Neural progenitor cell (in vitro differentiated cells): ENCODE measurements at regions not wholly inside any gene's neighbourhood (a gene's known extent, or its start where the extent isn't known, plus 50 kb on each side); places are given as distances from the start of the nearest gene placed in this dataset.

Experiments
- DNase-seq: peaks from one replicate; pipeline ENCODE4 v3.0.0-alpha.2; 2016; ENCODE audit warnings: low spot score
- H2AFZ ChIP-seq: fragments of 200-600 bp; sonication (generic); replicated peaks from 2 replicates; pipeline ENCODE4 v1.6.1; 2016; ENCODE audit warnings: antibody characterized with exemption
- H3F3A ChIP-seq: fragments of 200-600 bp; sonication (generic); 2 replicates; pipeline ENCODE4 v1.6.1; 2016; ENCODE audit warnings: antibody characterized with exemption, low read depth
- H3K27ac ChIP-seq: fragments of 200-600 bp; sonication (generic); 2 replicates; pipeline ENCODE4 v1.5.1; 2016; ENCODE audit warnings: mild to moderate bottlenecking
- H3K27me3 ChIP-seq: fragments of 200-600 bp; sonication (generic); 2 replicates; pipeline ENCODE4 v1.6.1; 2016; ENCODE audit warnings: mild to moderate bottlenecking, moderate library complexity
- H3K36me3 ChIP-seq: fragments of 200-600 bp; sonication (generic); 2 replicates; pipeline ENCODE4 v1.5.1; 2016
- H3K4me1 ChIP-seq: fragments of 200-600 bp; sonication (generic); 2 replicates; pipeline ENCODE4 v1.6.1; 2016; ENCODE audit warnings: mixed run types
- H3K4me2 ChIP-seq: fragments of 200-600 bp; sonication (generic); 2 replicates; pipeline ENCODE4 v1.6.1; 2016
- H3K4me3 ChIP-seq: fragments of 200-600 bp; sonication (generic); 2 replicates; pipeline ENCODE4 v1.5.1; 2016
- H3K79me2 ChIP-seq: fragments of 200-600 bp; sonication (generic); 2 replicates; pipeline ENCODE4 v1.6.1; 2016; ENCODE audit warnings: low read depth
- H3K9ac ChIP-seq: fragments of 200-600 bp; sonication (generic); 2 replicates; pipeline ENCODE4 v1.6.1; 2016
- H3K9me3 ChIP-seq: fragments of 200-600 bp; sonication (generic); 2 replicates; pipeline ENCODE4 v1.5.1; 2016; ENCODE audit warnings: low read depth
- H4K20me1 ChIP-seq: fragments of 200-600 bp; sonication (generic); 2 replicates; pipeline ENCODE4 v1.6.1; 2016; ENCODE audit warnings: low read depth
- H3K27ac Mint-ChIP-seq: 3 replicates; pipeline ENCODE4 v1.8.0; 2021; ENCODE audit warnings: mixed read lengths
- H3K27me3 Mint-ChIP-seq: 2 replicates; pipeline ENCODE4 v1.8.0; 2022; ENCODE audit warnings: low read depth, mild to moderate bottlenecking, inconsistent platforms, moderate library complexity, mixed read lengths; ENCODE audit not compliant: insufficient read depth
- H3K36me3 Mint-ChIP-seq: 3 replicates; pipeline ENCODE4 v1.8.0; 2021; ENCODE audit warnings: mixed read lengths
- H3K4me1 Mint-ChIP-seq: 3 replicates; pipeline ENCODE4 v1.8.0; 2021; ENCODE audit warnings: mixed read lengths
- H3K4me3 Mint-ChIP-seq: 3 replicates; pipeline ENCODE4 v1.8.0; 2021; ENCODE audit warnings: mild to moderate bottlenecking, moderate library complexity, mixed read lengths
- H3K9me3 Mint-ChIP-seq: 3 replicates; pipeline ENCODE4 v1.8.0; 2020; ENCODE audit warnings: mixed read lengths
- EZH2 ChIP-seq: fragments of 200-600 bp; sonication (generic); IDR thresholded peaks from 2 replicates; pipeline ENCODE4 v1.6.1; 2017; ENCODE audit warnings: antibody characterized with exemption, mild to moderate bottlenecking, moderate library complexity
- EZH2phosphoT487 ChIP-seq: fragments of 200-600 bp; sonication (generic); IDR thresholded peaks from 2 replicates; pipeline ENCODE4 v1.6.1; 2017; ENCODE audit warnings: antibody characterized with exemption
- TF ChIP-seq, protein P1 (sequence below): fragments of 200-600 bp; sonication (generic); IDR thresholded peaks from 2 replicates; pipeline ENCODE4 v1.5.1; 2017; ENCODE audit warnings: antibody characterized with exemption, mild to moderate bottlenecking

DNA sequence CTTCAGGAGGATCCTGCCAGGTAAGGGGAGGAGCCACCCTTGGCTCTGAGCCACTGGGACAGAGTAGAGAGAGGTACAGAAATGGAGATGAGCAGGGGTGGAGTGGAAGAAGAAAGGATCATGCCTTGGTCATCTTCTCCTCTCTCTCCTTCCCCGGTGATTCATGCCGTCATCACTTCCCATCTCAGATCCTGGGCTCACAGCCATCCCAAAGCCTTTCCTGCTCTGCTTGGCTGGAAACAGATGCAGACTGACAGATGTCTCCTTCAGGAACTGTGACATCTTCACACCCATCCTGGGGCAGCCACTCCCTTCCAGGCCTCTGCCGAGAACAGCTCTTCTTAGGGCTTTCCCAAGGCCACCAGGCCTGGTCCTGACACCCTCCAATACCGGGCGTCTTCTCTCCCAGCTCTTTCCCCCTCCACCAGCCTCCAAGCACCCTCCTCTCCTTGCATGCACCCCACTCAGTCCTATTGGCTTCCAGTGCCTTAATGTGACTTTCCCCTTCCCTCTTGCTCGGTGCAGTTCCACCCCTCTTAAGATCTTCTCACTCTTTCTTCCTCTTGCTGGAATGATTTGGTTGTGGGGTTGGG, 58.3 kb upstream of the TNP1 start:
- Histone ChIP-seq H3K9me3 (no peaks in the 10 kb centered on the region), H3K36me3 (no peaks in the 10 kb centered on the region), H3K4me1 (peaks cover 35% of the 10 kb centered on the region), H4K20me1 (no peaks in the 10 kb centered on the region), H3K27me3 (no peaks in the 10 kb centered on the region), H2AFZ (no peak overlapping the region), H3K4me2 (no peak overlapping the region), H3K4me3 (no peak overlapping the region), H3F3A (peaks cover 18% of the 10 kb centered on the region), H3K79me2 (no peaks in the 10 kb centered on the region), H3K9ac (no peak overlapping the region), H3K27ac (no peak overlapping the region)
- DNase-seq = no peak
- Mint-ChIP-seq H3K9me3 (peaks cover 6% of the 10 kb centered on the region), H3K36me3 (no peaks in the 10 kb centered on the region), H3K4me1 (peaks cover 34% of the 10 kb centered on the region), H3K27me3 (peaks cover 11% of the 10 kb centered on the region), H3K27ac (no peak overlapping the region), H3K4me3 (no peak overlapping the region)
- TF ChIP-seq EZH2phosphoT487 = no peak
- TF ChIP-seq, protein P1, sequence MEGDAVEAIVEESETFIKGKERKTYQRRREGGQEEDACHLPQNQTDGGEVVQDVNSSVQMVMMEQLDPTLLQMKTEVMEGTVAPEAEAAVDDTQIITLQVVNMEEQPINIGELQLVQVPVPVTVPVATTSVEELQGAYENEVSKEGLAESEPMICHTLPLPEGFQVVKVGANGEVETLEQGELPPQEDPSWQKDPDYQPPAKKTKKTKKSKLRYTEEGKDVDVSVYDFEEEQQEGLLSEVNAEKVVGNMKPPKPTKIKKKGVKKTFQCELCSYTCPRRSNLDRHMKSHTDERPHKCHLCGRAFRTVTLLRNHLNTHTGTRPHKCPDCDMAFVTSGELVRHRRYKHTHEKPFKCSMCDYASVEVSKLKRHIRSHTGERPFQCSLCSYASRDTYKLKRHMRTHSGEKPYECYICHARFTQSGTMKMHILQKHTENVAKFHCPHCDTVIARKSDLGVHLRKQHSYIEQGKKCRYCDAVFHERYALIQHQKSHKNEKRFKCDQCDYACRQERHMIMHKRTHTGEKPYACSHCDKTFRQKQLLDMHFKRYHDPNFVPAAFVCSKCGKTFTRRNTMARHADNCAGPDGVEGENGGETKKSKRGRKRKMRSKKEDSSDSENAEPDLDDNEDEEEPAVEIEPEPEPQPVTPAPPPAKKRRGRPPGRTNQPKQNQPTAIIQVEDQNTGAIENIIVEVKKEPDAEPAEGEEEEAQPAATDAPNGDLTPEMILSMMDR = no peak
- no peak for TF ChIP-seq EZH2

DNA sequence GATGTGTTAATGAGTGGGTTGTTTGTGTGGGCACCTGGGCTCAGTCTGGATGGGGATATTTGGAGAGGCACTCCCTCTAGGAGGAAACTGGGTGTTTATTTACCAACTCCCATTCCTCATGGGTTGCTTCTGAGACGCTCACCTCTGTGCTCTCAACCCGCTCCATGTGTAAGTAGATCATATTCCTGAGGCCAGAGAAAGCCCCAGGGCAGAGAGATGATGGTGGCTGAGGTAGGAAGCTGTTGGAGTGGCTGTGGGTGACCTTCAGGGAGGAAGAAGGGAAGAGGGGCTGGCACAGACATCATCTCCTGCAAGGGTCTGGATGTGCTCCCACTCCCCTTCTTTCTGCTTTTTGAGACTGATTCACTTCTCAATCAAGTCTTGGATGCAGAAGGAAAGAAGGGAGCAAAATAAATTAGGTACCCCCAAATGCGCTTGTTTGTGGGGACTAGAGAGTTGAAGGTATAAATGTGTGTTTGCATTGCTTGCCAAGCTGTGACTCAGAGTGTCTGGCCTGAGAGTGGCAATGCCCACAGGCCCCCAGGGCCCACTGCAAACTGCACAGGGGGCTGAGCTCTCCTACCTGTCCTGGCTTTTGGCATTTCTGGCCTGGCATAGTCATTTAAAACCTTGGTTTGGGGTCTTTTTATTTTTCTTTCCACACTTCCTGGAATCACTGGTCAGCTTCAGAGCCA, 57.2 kb upstream of the TNP1 start:
- no peak overlapping the region for H3K4me2 ChIP-seq
- no peak overlapping the region for H2AFZ ChIP-seq
- no peak for TF ChIP-seq EZH2
- peak overlapping the region; percentile 72 for H3K27ac Mint-ChIP-seq
- H3K9ac ChIP-seq = no peak overlapping the region
- no peak for DNase-seq
- H4K20me1 ChIP-seq = no peaks in the 10 kb centered on the region
- peaks cover 10% of the 10 kb centered on the region for H3K9me3 Mint-ChIP-seq
- no peaks in the 10 kb centered on the region for H3K79me2 ChIP-seq
- peaks cover 30% of the 10 kb centered on the region for H3K4me1 ChIP-seq
- no peak overlapping the region for H3K27ac ChIP-seq
- H3K4me1 Mint-ChIP-seq = peaks cover 34% of the 10 kb centered on the region
- no peaks in the 10 kb centered on the region for H3K27me3 ChIP-seq
- H3K36me3 ChIP-seq = no peaks in the 10 kb centered on the region
- peaks cover 11% of the 10 kb centered on the region for H3K27me3 Mint-ChIP-seq
- no peaks in the 10 kb centered on the region for H3K9me3 ChIP-seq
- no peaks in the 10 kb centered on the region for H3K36me3 Mint-ChIP-seq
- H3K4me3 ChIP-seq = no peak overlapping the region
- H3K4me3 Mint-ChIP-seq = no peak overlapping the region
- peaks cover 18% of the 10 kb centered on the region for H3F3A ChIP-seq

DNA sequence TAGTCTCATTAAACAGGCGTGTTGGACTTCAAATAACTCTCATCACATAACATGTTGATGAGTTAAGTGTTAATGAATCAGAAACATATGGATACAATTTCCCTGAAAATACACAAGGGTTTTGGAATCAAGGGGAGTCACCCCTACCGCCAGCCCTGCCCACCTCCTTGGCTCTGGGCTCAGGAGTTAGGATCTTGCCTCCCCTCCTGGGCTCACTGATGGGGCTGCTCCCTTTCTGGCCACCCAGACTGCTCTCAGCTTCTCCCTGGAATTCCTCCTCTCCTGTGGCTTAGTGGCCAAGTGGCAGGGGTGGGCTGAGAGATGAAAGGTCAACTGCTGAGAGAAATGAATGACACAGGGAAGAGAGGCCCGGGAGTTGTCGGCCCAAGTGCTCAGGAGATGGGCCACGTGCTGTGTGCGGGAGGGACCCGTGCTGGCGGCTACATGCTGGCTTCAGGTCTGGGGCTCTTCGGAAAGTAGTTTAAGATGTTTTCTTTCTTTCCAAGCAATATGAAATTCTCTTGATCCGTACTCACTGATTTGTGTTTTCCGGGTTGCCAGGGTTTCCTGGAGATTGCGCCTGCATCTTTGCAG, 55.8 kb upstream of the TNP1 start:
- Histone ChIP-seq H3K4me2 (no peak overlapping the region), H4K20me1 (no peaks in the 10 kb centered on the region), H3K27me3 (no peaks in the 10 kb centered on the region), H3K36me3 (no peaks in the 10 kb centered on the region), H2AFZ (no peak overlapping the region), H3K4me1 (peaks cover 24% of the 10 kb centered on the region), H3K4me3 (no peak overlapping the region), H3K79me2 (no peaks in the 10 kb centered on the region), H3F3A (peaks cover 18% of the 10 kb centered on the region), H3K9me3 (no peaks in the 10 kb centered on the region), H3K9ac (no peak overlapping the region), H3K27ac (no peak overlapping the region)
- DNase-seq = no peak
- Mint-ChIP-seq H3K9me3 (peaks cover 10% of the 10 kb centered on the region), H3K36me3 (no peaks in the 10 kb centered on the region), H3K4me3 (no peak overlapping the region), H3K27me3 (peaks cover 12% of the 10 kb centered on the region), H3K4me1 (peaks cover 30% of the 10 kb centered on the region), H3K27ac (no peak overlapping the region)
- no peak for TF ChIP-seq EZH2phosphoT487
- TF ChIP-seq, protein P1 = no peak
- no peak for TF ChIP-seq EZH2

GRCh38 chr2:216914491-216914890, 54.6 kb upstream of the TNP1 start:
- H3K9me3 ChIP-seq = no peaks in the 10 kb centered on the region
- H3K4me2 ChIP-seq = no peak overlapping the region
- peaks cover 24% of the 10 kb centered on the region for H3K4me1 ChIP-seq
- no peak overlapping the region for H2AFZ ChIP-seq
- no peak overlapping the region for H3K27ac ChIP-seq
- H3K4me3 ChIP-seq = no peak overlapping the region
- Mint-ChIP-seq H3K4me3 (no peak overlapping the region), H3K9me3 (peaks cover 10% of the 10 kb centered on the region), H3K36me3 (no peaks in the 10 kb centered on the region), H3K27me3 (peaks cover 12% of the 10 kb centered on the region), H3K27ac (peak overlapping the region; percentile 62), H3K4me1 (peaks cover 36% of the 10 kb centered on the region)
- H3K36me3 ChIP-seq = no peaks in the 10 kb centered on the region
- peaks cover 18% of the 10 kb centered on the region for H3F3A ChIP-seq
- no peaks in the 10 kb centered on the region for H4K20me1 ChIP-seq
- H3K9ac ChIP-seq = no peak overlapping the region
- H3K79me2 ChIP-seq = no peaks in the 10 kb centered on the region
- DNase-seq = peak; percentile 81
- TF ChIP-seq, protein P1 = no peak
- TF ChIP-seq EZH2phosphoT487 = peak; percentile 55
- no peaks in the 10 kb centered on the region for H3K27me3 ChIP-seq
